Gastroesophageal sphincter (tissue), 3 donors: ENCODE measurements at regions not wholly inside any gene's neighbourhood (a gene's known extent, or its start where the extent isn't known, plus 50 kb on each side); places are given as distances from the start of the nearest gene placed in this dataset.

Experiments
- EP300 ChIP-seq: sonication (generic); formaldehyde crosslinking; IDR thresholded peaks from one replicate; pipeline ENCODE4 v1.6.1; 2017; ENCODE audit warnings: antibody characterized with exemption, mild to moderate bottlenecking
- POLR2A ChIP-seq, 2 donors: fragments of 450-650 bp; IDR thresholded peaks; one replicate each; pipeline ENCODE4 v1.6.1; 2017; ENCODE audit warnings: antibody characterized with exemption in 2 of 2, mild to moderate bottlenecking in 2 of 2, moderate library complexity in 1 of 2
- TF ChIP-seq, protein P1 (sequence below), 4 experiments: fragments of 200-600 bp in 2 of 4; fragments of 450-650 bp in 2 of 4; sonication (generic) in 1 of 4; IDR thresholded peaks; one replicate each; pipeline ENCODE4 v1.5.1; 2017 to 2019; ENCODE audit warnings: antibody characterized with exemption in 4 of 4, mild to moderate bottlenecking in 2 of 4, moderate library complexity in 2 of 4

DNA sequence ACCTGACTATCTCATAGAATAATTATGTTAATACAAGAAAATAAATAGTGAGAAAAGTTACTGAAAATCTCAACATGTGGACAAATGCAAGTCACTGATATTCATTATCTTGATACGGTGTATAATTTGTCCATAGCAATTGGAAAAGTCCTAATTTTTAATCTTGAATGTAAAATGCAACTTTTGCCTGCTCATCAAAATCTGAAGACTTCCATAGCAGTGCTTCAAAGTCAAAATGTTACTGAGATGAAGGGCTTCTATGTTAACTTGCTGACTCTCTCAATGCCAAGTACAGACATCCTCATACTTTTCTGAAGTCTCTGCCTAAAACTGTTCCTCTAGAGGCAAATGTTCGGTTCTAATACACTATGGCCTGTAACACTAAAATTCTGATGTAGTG, 1300.1 kb upstream of the EPHA6 start:
- TF ChIP-seq, protein P1, sequence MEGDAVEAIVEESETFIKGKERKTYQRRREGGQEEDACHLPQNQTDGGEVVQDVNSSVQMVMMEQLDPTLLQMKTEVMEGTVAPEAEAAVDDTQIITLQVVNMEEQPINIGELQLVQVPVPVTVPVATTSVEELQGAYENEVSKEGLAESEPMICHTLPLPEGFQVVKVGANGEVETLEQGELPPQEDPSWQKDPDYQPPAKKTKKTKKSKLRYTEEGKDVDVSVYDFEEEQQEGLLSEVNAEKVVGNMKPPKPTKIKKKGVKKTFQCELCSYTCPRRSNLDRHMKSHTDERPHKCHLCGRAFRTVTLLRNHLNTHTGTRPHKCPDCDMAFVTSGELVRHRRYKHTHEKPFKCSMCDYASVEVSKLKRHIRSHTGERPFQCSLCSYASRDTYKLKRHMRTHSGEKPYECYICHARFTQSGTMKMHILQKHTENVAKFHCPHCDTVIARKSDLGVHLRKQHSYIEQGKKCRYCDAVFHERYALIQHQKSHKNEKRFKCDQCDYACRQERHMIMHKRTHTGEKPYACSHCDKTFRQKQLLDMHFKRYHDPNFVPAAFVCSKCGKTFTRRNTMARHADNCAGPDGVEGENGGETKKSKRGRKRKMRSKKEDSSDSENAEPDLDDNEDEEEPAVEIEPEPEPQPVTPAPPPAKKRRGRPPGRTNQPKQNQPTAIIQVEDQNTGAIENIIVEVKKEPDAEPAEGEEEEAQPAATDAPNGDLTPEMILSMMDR (IDR thresholded peaks at IDR 0.05) = no peak
- TF ChIP-seq POLR2A (IDR thresholded peaks at IDR 0.05) (no peak), EP300 (no peak)
